ENCODE measurements at regions not wholly inside any gene's neighbourhood (a gene's known extent, or its start where the extent isn't known, plus 50 kb on each side); places are given as distances from the start of the nearest gene placed in this dataset.

DNA sequence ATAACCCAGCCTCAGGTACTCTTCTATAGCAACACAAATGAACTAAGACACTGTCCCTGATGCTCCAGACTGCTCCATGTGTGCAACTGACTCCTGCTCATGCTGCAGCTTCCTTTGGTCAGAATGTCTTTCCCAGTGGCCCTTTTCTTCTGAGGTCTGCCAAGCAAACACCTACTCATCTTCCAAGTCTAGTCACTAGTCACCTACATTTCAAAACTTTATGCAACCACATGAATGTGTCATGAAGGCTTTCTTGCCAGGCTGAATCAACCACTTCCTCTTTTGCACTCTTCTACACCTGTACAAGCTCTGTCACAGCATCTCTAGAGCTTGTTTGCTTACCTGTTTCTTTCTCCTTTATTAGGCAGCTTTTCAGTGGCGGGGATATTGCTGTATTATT, 75.8 kb downstream of the LSMEM1 start:
- no peak for TF ChIP-seq EZH2 (IDR thresholded peaks at IDR 0.05; ENCODE audit: low read depth)
- TF ChIP-seq, protein P1, sequence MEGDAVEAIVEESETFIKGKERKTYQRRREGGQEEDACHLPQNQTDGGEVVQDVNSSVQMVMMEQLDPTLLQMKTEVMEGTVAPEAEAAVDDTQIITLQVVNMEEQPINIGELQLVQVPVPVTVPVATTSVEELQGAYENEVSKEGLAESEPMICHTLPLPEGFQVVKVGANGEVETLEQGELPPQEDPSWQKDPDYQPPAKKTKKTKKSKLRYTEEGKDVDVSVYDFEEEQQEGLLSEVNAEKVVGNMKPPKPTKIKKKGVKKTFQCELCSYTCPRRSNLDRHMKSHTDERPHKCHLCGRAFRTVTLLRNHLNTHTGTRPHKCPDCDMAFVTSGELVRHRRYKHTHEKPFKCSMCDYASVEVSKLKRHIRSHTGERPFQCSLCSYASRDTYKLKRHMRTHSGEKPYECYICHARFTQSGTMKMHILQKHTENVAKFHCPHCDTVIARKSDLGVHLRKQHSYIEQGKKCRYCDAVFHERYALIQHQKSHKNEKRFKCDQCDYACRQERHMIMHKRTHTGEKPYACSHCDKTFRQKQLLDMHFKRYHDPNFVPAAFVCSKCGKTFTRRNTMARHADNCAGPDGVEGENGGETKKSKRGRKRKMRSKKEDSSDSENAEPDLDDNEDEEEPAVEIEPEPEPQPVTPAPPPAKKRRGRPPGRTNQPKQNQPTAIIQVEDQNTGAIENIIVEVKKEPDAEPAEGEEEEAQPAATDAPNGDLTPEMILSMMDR (conservative IDR thresholded peaks at IDR 0.05): no peak
